GM18498 (cell line): ENCODE measurements at regions not wholly inside any gene's neighbourhood (a gene's known extent, or its start where the extent isn't known, plus 50 kb on each side); places are given as distances from the start of the nearest gene placed in this dataset.
"Not testable (repeated sequence)": the region's sequence is repeated elsewhere in the genome, so short reads cannot be mapped to it uniquely, and the experiment has no call there.

Source experiments
- ATAC-seq: cut with Tn5 transposase; IDR thresholded peaks from one replicate; pipeline ENCODE4 v1.9.1; 2021; ENCODE audit warnings: mild to moderate bottlenecking, moderate library complexity; ENCODE audit not compliant: unreplicated experiment

DNA sequence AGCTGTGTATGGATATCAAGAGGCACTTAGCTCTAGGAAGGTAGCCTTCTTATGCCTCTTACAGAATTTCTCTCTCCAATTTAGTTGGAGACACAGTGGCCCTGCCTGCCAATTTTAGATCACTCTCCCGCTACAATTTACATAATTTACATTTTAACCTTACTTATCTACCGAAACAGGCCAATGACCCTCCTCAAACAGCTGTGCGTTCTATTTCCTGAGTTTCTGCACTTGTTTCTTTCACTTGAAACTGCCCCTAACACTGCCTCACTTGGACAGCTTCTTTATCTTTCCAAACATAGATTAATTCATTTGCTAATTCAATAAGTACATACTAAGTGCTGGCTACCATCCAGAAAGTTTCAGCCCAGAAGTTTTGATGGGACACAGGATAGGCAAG lies 52.9 kb upstream of the HDDC2 start:
- ATAC-seq: no peak

DNA sequence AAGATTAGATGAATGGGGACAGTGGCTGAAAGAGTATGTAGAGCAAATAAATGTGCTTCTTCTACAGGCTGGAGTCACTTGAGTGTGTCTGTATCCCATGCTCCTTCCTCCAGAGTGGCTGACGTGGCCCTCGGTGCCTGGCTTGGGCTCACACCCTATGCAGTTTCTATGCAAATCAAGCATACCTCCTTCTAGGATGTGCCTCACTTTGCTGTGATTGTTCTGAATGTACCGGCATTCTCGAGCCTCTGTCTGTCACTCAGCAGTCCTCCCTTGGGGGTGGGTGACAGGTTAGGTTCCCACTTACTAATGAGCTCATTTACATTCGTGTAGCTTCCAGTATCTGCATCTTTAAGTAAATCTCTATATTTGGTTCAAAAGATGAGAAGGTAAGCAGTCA lies 55.1 kb upstream of the HDDC2 start:
- peak; percentile 51 for ATAC-seq

DNA sequence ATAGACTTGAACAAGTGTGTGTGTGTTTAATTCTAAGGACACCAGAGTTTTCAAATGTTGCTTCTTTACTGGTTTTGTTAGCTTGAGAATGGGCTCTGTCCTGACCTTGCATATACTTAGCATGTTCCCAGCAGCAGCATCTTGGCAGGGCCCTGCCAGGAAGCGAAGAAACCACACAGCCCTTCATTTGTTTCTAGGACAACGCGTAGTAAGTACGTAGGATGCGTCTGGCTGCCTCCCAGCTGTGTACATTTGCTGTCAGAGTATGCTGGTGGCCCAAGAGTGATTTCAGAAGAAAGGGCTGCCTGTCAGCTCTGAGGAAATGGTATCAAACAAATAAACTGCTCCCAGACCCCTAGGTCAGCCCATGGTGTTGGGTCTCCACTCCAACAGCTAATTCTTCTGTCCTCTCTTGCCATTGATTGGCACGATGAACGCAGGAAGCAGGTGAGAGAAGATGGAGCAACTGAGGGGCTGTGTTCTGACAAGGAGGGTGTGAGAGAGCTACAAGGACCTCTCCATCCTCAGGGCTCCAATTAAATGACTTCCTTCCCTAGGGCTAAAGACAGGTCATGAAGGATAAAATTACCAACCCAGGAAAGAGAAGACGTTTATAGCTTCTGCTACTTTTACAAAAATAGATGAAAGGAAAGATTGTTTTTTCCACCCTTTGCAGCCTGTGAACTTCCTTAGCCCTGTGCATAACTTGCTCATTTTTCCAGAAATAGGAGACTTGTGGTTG lies 55.9 kb upstream of the HDDC2 start:
- peak; percentile 76 for ATAC-seq

DNA sequence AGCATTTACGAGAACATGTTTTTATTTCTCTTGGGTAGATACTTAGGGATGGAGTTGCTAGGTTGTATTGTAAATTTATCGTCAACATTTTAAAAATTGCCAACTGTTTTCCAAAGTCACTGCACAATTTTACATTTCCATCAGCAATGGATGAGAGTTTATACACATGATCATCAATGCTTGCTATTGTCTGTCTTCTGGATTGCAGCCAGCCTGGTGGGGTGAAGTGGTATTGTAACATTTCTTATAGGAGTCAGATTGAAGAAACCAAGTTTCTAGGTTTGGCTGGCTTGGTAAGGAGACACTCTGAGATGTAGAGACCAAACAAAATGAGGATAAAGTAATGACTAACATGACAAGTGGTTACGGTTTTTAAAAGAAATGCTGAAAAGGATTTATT lies 57.1 kb upstream of the HDDC2 start:
- no peak for ATAC-seq

DNA sequence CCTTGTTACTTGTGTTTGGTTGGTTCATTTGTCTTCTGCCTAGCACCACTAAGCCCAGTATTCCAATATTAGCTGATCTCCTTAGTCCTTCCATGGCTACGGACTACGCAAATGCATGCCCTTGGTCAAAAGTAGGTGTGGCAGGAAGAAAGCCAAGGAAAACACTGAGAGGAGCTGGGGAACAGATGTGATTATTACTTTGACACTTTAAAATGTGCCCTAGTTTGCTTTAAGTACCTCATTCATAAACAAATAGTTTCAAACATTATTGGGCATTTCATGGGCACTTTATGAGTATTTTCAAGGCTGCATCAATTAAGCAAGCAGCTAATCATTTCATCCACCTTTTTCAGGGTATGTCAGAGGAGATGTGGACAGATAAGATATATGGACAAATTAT lies 60.1 kb upstream of the HDDC2 start:
- ATAC-seq: no peak

DNA sequence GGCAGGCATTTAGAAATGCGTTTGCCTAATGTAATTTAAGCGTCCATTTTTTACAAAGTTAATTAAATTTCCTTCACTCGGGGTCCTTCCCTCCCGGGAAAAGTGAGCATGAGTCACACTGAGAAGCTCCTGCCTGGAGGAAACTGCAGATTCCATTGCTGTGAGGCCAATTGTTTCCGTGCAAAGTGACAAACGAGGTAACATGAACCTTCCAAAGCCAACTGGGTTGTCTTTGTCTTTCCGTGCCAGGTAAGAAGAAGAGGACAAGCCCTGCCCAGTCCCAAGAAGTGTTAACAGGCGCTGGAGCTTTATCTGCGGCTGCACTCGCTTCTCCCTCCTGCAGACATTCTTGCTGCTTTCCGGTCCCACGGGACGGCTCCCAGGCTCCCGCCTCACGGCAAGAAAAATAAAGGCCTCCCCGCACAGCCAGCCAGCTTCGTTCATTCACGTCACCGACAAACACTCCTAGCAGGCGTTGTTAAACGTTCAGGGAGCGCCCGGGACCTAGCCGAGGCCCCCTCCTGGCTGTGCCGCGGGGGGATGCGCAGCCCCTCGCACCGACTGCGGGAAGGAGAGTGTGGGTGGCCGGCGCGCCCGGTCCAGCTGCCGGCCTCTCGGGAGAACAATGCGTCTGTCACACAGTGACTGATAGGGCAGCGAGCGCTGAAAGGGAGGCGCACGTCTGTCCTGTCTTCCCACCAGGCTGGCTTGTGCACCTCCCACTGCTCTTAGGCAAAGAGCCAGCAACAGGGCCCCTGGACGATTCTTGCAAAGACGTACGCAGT lies 61.5 kb upstream of the HDDC2 start:
- peak; percentile 43 for ATAC-seq

DNA sequence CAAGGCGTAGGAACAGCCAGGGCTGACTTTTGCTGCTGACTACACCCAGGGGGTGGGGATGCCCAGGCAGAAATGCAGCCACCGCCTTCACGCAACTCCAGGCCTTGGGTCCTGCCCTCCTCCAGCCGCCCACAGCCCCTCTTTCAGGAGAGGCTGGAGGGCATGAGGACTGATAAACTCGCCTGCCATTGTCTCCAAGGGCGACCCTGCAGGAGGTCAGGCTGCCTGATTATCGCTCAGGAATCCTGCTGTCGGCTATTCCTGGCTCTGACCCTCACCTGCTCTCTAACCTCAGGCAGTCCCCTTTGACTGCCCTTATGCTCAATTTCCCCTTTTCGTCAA lies 62.0 kb upstream of the HDDC2 start:
- no peak for ATAC-seq

DNA sequence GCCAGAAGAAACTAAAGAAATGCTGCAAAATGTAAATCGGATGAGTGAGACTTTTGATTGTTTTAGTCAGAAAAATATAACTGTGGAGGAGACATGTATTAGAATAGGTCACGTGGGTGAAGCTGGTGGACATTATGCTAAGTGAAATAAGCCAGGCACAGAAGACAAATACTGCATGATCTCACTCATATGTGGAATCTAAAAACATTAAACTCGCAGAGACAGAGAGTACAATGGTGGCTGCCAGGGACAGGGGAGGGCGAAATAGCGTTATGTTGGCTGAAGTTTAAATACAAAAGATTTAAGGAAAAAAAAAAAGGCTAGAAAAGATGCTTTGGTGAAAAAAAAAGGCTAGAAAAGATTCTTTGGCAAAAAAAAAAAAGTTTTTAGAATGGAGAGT lies 63.5 kb upstream of the HDDC2 start:
- ATAC-seq: no peak

DNA sequence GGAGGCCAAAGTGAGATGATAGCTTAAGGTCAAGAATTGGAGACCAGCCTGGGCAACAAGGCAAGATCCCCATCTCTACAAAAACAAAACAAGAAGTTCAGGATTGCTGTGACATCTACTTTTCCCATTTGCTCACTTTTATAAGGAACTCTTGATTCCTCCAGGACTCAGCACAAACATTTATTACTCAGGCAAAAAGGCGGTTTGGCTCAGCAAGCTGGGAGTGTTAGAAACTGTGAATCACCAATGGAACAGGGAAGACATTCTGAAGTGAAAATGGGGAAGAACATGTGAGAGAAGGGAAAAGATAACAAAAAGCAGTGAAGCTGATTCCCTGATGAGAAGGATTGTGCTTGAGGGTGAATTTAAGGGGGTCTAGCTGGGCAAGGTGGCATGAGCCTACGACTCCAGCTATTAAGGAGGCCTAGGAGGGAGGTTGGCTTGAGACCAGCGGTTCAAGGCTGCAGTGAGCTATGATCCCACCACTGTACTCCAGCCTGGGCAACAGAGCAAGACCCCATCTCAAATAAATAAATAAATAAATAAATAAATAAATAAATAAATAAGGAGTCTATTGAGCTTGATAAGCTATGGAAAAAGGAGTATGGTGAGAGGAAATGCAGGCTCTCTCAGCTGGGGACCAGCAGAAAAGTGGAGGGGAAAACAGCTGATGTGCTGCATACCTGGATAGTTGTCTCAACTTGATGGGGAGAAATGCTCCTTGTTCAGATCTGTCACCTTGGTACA lies 65.4 kb upstream of the HDDC2 start:
- no peak for ATAC-seq

DNA sequence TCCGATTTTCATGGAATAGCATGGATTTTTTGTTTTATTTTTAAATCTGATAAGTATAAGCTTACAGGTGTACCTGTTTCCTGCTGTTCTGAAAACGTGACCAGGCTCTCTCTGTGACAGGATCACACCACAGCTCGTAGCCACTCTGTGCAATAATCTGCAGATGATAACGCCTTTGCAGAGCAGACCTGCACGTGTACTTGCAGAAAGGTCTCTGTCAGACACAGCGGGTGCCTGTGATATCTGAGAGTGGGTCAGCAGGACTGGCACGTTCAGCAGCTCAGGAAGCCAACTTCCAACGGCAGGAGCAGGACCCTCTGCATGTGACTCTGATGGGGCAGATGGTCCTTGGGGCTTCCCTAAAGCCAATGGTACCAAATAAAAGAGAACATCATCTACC lies 68.6 kb upstream of the HDDC2 start:
- ATAC-seq: no peak

DNA sequence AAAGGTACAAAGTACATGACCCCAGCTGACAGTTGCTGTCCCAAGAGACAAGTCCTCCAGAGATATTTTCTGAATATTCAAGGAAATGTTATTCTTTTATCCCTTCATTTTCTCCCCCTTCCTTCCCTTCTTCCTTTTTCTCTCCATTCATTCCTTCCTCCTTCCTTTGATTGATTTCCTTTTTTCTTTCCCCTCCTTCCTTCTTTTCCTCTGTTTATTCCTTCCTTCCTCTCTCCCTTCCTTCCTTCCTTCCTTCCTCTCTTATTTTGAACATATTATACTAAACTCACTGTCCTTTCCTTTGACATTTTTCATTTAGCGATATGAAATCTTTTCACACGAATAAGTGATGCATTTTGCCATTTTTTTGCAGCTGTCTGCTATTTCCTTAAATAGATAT lies 73.2 kb upstream of the HDDC2 start:
- ATAC-seq: no peak

DNA sequence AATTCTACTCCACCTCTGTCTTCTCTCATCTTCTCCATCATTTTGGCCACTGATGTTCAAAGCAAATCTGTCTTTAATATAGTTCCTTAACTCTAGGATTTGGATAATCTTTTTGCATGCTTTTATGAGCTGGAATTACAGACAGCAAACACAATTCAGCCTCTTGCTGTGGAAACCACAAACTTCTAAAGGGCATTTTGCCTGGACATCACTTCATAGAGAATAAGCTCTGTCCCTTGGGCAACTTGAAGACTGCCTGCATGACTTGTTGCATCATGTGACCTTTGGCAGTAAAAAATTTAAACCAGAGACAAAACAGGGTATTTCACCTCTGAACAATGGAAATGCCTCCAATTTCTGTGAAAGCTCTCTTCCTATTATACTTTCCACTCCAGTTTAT lies 74.1 kb upstream of the HDDC2 start:
- no peak for ATAC-seq

DNA sequence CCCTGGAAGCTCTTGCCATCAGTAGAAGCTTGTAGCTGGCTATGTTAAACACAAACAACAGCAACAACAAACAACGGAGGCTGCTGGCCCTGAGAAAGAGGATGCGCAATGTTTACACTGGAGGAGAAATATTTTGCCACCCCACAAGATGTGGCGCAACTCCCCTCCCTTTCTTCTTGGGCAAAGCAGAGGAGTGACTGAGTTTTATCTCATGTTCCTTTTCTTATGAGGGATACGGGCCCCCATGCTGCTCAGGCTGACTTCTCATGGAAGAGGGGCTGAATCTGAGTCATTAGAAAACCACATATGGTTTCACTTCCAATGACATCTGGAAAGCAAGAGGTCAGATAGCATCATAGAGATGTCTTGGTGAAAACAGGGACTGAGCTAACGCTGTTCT lies 75.9 kb upstream of the HDDC2 start:
- no peak for ATAC-seq

DNA sequence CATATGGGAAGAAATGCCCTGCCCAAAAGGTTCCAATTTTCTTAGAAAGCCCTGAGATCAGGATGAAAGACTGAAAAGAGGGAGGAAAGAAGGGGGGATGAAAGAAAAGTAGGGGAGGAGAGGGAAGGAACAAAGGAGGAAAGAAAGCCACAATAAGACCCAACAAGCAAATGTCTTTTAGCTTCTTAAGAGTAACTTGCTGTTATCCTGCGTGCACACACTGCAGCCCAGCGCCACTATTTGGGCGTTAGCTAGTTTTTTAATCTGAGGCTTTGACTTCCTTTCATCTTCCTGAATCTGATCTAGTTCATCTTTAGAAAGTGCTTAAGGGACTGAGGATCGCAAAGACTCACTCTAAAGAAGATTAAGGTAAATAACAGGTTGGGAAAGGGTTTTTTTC lies 77.4 kb upstream of the HDDC2 start:
- no peak for ATAC-seq

DNA sequence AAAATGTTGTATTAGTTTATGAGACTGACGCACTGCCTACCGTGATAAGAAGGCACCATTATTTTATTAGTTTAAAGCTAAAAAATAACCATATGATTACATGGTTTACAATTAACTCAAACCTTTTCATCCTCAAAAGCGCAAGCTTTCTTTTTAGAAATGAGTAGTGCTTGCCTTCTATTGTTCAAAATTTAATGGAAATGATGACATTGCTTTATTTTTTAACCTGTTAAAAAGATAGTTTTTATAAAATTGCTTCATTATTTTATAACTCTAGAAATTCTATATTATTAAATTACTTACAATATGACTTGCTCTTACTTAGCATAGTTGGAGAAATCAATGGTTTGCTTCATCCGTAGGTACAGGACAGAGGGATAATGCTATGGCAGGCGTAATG lies 78.7 kb upstream of the HDDC2 start:
- no peak for ATAC-seq

DNA sequence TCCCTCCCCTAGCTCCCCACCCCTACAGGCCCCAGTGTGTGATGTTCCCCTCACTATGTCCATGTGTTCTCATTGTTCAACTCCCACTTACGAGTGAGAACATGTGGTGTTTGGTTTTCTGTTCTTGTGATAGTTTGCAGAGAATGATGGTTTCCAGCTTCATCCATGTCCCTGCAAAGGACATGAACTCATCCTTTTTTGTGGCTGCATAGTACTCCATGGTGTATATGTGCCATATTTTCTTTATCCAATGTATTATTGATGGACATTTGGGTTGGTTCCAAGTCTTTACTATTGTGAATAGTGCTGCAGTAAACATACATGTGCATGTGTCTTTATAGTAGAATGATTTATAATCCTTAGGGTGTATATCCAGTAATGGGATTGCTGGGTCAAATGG lies 84.6 kb upstream of the HDDC2 start:
- ATAC-seq: not testable (repeated sequence)

DNA sequence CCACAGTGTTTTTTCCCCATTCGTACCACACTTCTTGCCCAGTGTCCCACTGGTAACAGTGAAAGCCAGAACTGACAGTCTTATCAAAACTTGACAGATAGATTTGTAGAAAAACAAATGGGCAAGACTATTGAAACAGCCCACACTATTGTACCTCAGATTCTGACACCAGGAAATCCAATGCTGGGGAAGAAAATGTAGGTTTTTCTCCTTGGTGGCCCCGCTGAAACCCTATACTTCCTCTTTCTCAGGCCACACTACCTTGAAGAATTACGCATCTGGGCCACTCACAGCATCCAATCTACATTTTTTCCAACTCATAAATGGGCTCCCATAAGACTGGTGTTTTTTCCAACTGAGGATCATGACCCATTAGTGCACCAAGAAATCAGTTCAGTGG lies 90.9 kb upstream of the HDDC2 start:
- ATAC-seq: peak; percentile 75

DNA sequence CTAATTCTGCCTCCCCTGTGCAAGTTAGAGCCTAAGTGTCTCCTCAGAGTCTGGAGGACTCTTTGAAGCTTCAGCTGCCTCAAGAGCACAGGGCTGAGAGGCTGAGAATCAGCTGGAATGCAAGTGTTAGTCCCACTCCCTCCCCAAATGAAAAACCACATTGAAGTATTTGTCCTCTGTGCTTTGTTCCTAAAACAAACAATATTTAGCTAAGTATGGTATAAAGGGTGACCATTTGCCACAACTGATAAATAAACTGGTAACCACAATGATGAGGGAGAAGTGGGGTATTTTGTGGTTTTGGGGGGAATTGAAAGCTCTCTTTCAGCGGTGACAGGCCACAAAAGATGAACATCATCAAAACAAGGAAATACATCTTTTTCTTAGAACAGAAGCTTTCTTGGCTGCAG lies 91.7 kb upstream of the HDDC2 start:
- peak; percentile 70 for ATAC-seq

DNA sequence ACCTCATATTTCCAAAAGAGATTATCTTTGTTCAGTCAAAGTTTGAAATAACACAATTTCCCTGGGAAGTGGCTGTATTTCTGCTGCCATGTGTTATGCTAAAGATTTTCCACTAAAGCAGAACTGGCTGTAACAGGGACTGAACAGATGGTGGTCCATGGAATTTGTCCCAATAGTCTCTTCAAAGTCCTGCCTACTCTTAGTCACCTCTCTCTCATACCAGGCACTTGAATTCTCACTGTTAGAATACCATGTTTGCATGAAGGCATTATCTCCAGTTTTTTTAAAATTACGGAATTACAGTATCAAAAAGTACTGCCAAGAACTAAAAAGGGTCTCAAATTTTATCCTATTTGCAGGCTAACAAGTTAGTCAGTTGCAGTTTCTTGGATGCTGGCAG lies 105.0 kb upstream of the HDDC2 start:
- ATAC-seq: no peak

DNA sequence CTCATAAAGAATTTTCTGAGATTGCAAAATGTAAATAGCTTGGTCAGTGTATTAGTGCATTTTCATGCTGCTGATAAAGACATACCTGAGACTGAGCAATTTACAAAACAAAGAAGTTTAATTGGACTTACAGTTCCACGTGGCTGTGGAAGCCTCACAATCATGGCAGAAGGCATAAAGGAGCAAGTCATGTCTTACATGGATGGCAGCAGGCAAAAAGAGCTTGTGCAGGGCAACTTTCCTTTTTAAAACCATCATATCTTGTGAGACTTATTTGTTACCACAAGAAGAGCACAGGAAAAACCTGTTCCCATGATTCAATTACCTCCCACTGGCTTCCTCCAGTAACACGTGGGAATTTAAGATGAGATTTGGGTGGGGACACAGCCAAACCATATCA lies 112.7 kb upstream of the HDDC2 start:
- no peak for ATAC-seq

DNA sequence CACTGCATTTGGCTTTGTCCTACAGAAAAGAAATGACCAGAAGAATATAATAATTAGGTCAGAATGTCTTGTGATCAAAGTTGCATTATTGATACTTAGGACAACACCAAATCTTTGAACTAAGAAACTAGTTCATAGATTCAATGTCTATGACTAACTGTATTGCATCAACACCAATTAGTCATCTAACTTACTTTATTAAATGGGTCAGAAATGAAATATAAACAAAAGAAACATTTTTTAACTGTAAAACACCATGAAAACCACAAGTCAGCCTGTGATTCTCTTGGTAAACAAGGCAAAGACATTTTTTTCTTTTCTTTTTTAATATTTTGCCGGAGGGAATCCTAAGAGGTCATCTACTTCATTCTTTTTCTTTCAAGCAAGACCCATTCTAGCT lies 114.1 kb upstream of the HDDC2 start:
- no peak for ATAC-seq

DNA sequence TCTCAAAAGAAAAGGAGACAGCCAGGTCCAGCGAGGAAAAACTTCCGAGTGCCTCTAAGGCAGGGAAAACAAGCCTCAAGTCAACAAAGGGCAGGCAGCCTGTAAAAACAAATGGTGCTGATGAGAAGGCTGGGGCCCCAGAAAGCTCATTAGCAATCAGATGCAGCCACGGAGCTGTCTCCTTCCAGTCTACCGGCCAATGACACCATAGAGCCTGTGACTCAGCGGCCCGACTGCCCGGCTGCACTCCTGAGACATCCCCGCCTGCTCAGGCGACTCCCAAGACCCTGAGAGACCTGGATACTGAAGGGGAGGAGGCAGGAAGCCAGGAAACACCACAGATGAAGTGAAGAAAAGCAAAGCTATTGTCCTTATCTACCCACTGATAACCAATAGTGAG lies 120.1 kb upstream of the HDDC2 start:
- ATAC-seq: no peak
